Peyer's patch (tissue), 4 donors: ENCODE measurements at regions not wholly inside any gene's neighbourhood (a gene's known extent, or its start where the extent isn't known, plus 50 kb on each side); places are given as distances from the start of the nearest gene placed in this dataset.

Source experiments
- CTCF ChIP-seq, 6 experiments: fragments of 450-650 bp in 4 of 6; fragments of 200-600 bp in 2 of 6; sonication (generic) in 1 of 6; IDR thresholded peaks; one replicate each; pipeline ENCODE4 v1.5.1; 2017 to 2019; ENCODE audit warnings: antibody characterized with exemption in 6 of 6, mild to moderate bottlenecking in 3 of 6, moderate library complexity in 1 of 6
- POLR2A ChIP-seq, 2 donors: fragments of 450-650 bp; IDR thresholded peaks; one replicate each; pipeline ENCODE4 v1.5.1; 2017; ENCODE audit warnings: antibody characterized with exemption in 2 of 2, mild to moderate bottlenecking in 2 of 2, moderate library complexity in 2 of 2

GRCh38 chr12:33555128-33555527, 115.5 kb upstream of the SYT10 start:
- TF ChIP-seq CTCF (IDR thresholded peaks at IDR 0.05) = no peak
- no peak for TF ChIP-seq POLR2A (IDR thresholded peaks at IDR 0.05)
